Suprapubic skin (tissue), 4 donors: ENCODE measurements at regions not wholly inside any gene's neighbourhood (a gene's known extent, or its start where the extent isn't known, plus 50 kb on each side); places are given as distances from the start of the nearest gene placed in this dataset.

Experiments
- DNase-seq, 2 donors: peaks; one replicate each; pipeline ENCODE4 v3.0.0-alpha.2; 2019; ENCODE audit warnings: low spot score in 2 of 2
- H3K27ac ChIP-seq: fragments of 200-600 bp; sonication (generic); one replicate; pipeline ENCODE4 v1.5.1; 2019
- H3K27me3 ChIP-seq: fragments of 200-600 bp; sonication (generic); one replicate; pipeline ENCODE4 v1.5.1; 2019
- H3K36me3 ChIP-seq: fragments of 200-600 bp; sonication (generic); one replicate; pipeline ENCODE4 v1.5.1; 2019
- H3K4me1 ChIP-seq: fragments of 200-600 bp; sonication (generic); one replicate; pipeline ENCODE4 v1.5.1; 2019
- H3K4me3 ChIP-seq: fragments of 200-600 bp; sonication (generic); one replicate; pipeline ENCODE4 v1.5.1; 2019; ENCODE audit warnings: mild to moderate bottlenecking
- H3K9me3 ChIP-seq: fragments of 200-600 bp; sonication (generic); one replicate; pipeline ENCODE4 v1.5.1; 2019
- CTCF ChIP-seq, 2 donors: fragments of 200-600 bp in 1 of 2; fragments of 450-650 bp in 1 of 2; sonication (generic) in 1 of 2; IDR thresholded peaks; one replicate each; pipeline ENCODE4 v1.5.1; 2016 to 2019; ENCODE audit warnings: antibody characterized with exemption in 2 of 2, mild to moderate bottlenecking in 1 of 2, moderate library complexity in 1 of 2
- EP300 ChIP-seq: sonication (generic); formaldehyde crosslinking; IDR thresholded peaks from one replicate; pipeline ENCODE4 v1.6.1; 2017; ENCODE audit warnings: antibody characterized with exemption
- POLR2A ChIP-seq, 2 donors: fragments of 450-650 bp; IDR thresholded peaks; one replicate each; pipeline ENCODE4 v1.6.1; 2017; ENCODE audit warnings: antibody characterized with exemption in 2 of 2, mild to moderate bottlenecking in 2 of 2, moderate library complexity in 2 of 2
- POLR2AphosphoS5 ChIP-seq, 3 donors: sonication (generic); formaldehyde crosslinking; IDR thresholded peaks; one replicate each; pipeline ENCODE4 v1.6.1; 2017; ENCODE audit warnings: antibody characterized with exemption in 3 of 3
- WGBS: methylation state at CpG from one replicate; pipeline ENCODE4 v1.1.5; 2018; 5-methylcytosine and 5-hydroxymethylcytosine counted together

- no peak overlapping the region for H3K27ac ChIP-seq
- no peak overlapping the region for H3K4me3 ChIP-seq
- no peaks in the 10 kb centered on the region for H3K36me3 ChIP-seq
- no peak for DNase-seq
- no peaks in the 10 kb centered on the region for H3K4me1 ChIP-seq
- WGBS = 14% methylated on average over 2 of the region's 2 CpGs
- no peaks in the 10 kb centered on the region for H3K9me3 ChIP-seq
- TF ChIP-seq EP300 = no peak
- no peak for TF ChIP-seq CTCF (IDR thresholded peaks at IDR 0.05)
- TF ChIP-seq POLR2A (IDR thresholded peaks at IDR 0.05) = no peak
- TF ChIP-seq POLR2AphosphoS5 (IDR thresholded peaks at IDR 0.05) = no peak
- H3K27me3 ChIP-seq = no peaks in the 10 kb centered on the region
Observed at GRCh38 chr7:46544396-46545008, 623.4 kb upstream of the IGFBP3 start.

- Histone ChIP-seq H3K4me3 (no peak overlapping the region), H3K9me3 (no peaks in the 10 kb centered on the region), H3K36me3 (no peaks in the 10 kb centered on the region), H3K27me3 (no peaks in the 10 kb centered on the region), H3K4me1 (no peaks in the 10 kb centered on the region), H3K27ac (no peak overlapping the region)
- no peak for DNase-seq
- WGBS = 81% methylated on average over 1 of the region's 1 CpG
- TF ChIP-seq EP300 (no peak), POLR2A (IDR thresholded peaks at IDR 0.05) (no peak), CTCF (IDR thresholded peaks at IDR 0.05) (no peak), POLR2AphosphoS5 (IDR thresholded peaks at IDR 0.05) (no peak)
Observed at GRCh38 chr7:46542076-46542475, 621.0 kb upstream of the IGFBP3 start.

- no peak overlapping the region for H3K27ac ChIP-seq
- 87% methylated on average over 4 of the region's 5 CpGs for WGBS
- TF ChIP-seq POLR2AphosphoS5 (IDR thresholded peaks at IDR 0.05) (no peak), POLR2A (IDR thresholded peaks at IDR 0.05) (no peak), CTCF (IDR thresholded peaks at IDR 0.05) (no peak), EP300 (no peak)
- H3K9me3 ChIP-seq = no peaks in the 10 kb centered on the region
- no peak for DNase-seq
- H3K27me3 ChIP-seq = no peaks in the 10 kb centered on the region
- no peaks in the 10 kb centered on the region for H3K36me3 ChIP-seq
- H3K4me3 ChIP-seq = no peak overlapping the region
- no peaks in the 10 kb centered on the region for H3K4me1 ChIP-seq
Observed at GRCh38 chr7:46539892-46540483, 618.9 kb upstream of the IGFBP3 start.

GRCh38 chr7:46537191-46537905, 616.3 kb upstream of the IGFBP3 start:
- no peaks in the 10 kb centered on the region for H3K27me3 ChIP-seq
- H3K27ac ChIP-seq = no peak overlapping the region
- no peaks in the 10 kb centered on the region for H3K9me3 ChIP-seq
- no peak for TF ChIP-seq CTCF (IDR thresholded peaks at IDR 0.05)
- TF ChIP-seq POLR2A (IDR thresholded peaks at IDR 0.05) = no peak
- no peak for TF ChIP-seq POLR2AphosphoS5 (IDR thresholded peaks at IDR 0.05)
- no peak for TF ChIP-seq EP300
- H3K36me3 ChIP-seq = no peaks in the 10 kb centered on the region
- no peak overlapping the region for H3K4me3 ChIP-seq
- 55% methylated on average over 5 of the region's 5 CpGs for WGBS
- H3K4me1 ChIP-seq = no peaks in the 10 kb centered on the region
- DNase-seq = no peak
